LNCaP clone FGC (cell line): ENCODE measurements at regions not wholly inside any gene's neighbourhood (a gene's known extent, or its start where the extent isn't known, plus 50 kb on each side); places are given as distances from the start of the nearest gene placed in this dataset.
"Not testable (repeated sequence)": the region's sequence is repeated elsewhere in the genome, so short reads cannot be mapped to it uniquely, and the experiment has no call there.

Experiments used
- DNase-seq: peaks from one replicate; pipeline ENCODE4 v3.0.0-alpha.2; 2011; ENCODE audit warnings: low read depth
- H3K4me3 ChIP-seq: 2 replicates; pipeline ENCODE4 v1.5.1; 2011; ENCODE audit warnings: mild to moderate bottlenecking, low read depth, low read length, control low read depth
- CTCF ChIP-seq: IDR thresholded peaks from 2 replicates; pipeline ENCODE4 v1.5.1; 2012; ENCODE audit warnings: mild to moderate bottlenecking; ENCODE audit not compliant: control insufficient read depth, insufficient read depth; ENCODE audit errors: extremely low read depth

- no peak for TF ChIP-seq CTCF
- DNase-seq, result no peak
- H3K4me3 ChIP-seq, result no peak overlapping the region
Measured at GRCh38 chr13:44837250-44837649, 152.0 kb downstream of the NUFIP1 start.

GRCh38 chr13:44834404-44834803 lies 154.9 kb downstream of the NUFIP1 start:
- DNase-seq, result no peak
- no peak overlapping the region for H3K4me3 ChIP-seq
- no peak for TF ChIP-seq CTCF

- DNase-seq, result no peak
- no peak for TF ChIP-seq CTCF
- no peak overlapping the region for H3K4me3 ChIP-seq
Measured at GRCh38 chr13:44833626-44834025, 155.6 kb downstream of the NUFIP1 start.

- TF ChIP-seq CTCF, result no peak
- H3K4me3 ChIP-seq, result no peak overlapping the region
- DNase-seq, result no peak
Measured at GRCh38 chr13:44833139-44833538, 156.1 kb downstream of the NUFIP1 start.

GRCh38 chr13:44826591-44827350 lies 162.5 kb downstream of the NUFIP1 start:
- no peak overlapping the region for H3K4me3 ChIP-seq
- DNase-seq, result no peak
- no peak for TF ChIP-seq CTCF

GRCh38 chr13:44825953-44826352 lies 163.3 kb downstream of the NUFIP1 start:
- H3K4me3 ChIP-seq, result no peak overlapping the region
- TF ChIP-seq CTCF, result no peak
- DNase-seq, result no peak

GRCh38 chr13:44823555-44823954 lies 165.7 kb downstream of the NUFIP1 start:
- not testable (repeated sequence) for H3K4me3 ChIP-seq, DNase-seq
